NCI-H1694 (cell line): ENCODE measurements at regions not wholly inside any gene's neighbourhood (a gene's known extent, or its start where the extent isn't known, plus 50 kb on each side); places are given as distances from the start of the nearest gene placed in this dataset.

Experiments used
- DNase-seq: peaks from one replicate; lab custom pipeline; 2025; lab: John Stamatoyannopoulos, UW

DNA sequence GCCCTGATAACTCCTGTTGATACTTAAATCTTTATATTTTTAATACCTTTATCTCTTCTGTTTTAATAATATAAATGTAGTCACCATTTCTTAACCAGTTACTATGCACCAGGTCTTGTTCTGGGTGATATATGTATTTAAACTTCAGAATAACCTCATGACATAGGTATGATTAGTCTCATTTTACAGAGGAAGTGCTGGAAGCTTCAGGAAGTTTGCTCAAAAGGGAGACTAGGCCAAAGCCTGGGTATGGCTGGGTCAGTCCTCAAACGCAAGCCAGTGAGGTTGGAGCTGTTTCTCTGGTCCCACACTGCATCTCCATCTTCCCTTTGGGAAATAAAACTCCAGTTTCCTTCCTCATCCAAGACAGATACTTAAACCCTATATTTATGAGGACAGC lies 204.7 kb upstream of the TANK start:
- no peak for DNase-seq

DNA sequence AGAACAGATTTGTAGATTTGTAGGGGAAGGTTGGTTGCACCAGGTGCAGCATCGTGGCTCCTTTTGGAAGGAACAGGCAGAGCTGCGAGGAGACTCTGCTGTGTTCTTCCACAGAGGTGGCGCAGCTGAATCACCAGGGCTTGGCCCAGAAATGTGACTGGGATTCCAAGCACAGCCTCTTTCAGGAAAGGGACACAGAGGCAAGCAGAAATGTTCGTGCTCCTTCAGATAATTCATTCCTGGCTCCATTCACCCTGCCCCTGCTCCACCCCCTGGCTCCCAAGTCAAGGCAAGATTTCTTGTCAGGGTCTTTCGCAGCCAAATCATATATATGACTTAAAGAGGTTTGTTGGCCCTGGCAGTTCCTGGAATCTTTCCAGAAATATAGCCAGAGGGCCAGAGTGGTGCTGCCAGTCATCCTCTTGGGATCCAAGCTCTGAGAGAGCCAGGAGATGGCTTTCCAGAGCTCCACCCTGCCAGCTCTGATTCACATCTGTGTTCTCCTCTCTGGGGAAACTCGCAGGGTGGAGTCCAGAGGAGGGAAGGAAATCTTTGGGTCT lies 203.9 kb upstream of the TANK start:
- DNase-seq, result no peak

DNA sequence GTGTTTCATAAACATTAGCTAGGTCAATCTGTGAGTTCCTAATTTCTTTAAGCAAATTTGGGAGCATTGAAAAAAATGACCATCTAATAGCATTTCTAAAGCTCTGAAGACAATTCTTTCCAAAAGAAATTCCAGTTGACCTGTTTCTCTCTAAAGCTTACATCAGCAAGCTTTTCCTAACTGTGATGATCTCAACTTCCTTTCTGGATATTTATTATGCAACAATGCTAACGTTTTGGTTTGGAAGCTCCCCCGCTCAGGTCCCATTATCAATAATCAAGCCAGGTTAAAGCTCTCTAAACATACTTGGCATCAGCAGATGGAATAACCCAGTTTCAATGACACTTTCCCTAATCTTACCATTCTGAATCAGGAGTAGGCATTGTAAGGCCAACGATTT lies 196.3 kb upstream of the TANK start:
- DNase-seq, result no peak

DNA sequence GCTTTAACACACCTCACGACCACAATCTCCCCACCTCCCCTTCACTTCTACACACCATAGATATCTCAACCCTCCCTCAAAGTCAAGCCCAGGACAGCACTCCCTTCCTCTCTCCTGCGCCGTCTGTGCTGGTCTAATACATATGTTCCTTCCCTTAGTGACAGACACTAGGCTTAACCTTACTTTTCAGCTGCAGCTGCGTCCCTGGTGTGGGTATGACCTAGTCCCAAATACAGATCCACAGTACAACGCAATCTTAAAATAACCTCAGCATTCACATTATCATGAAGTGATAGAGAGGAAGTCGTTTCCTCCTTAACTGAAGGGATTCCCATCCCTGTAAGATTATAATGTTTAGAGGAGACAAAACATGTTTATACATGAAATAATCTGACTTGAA lies 192.7 kb upstream of the TANK start:
- no peak for DNase-seq

DNA sequence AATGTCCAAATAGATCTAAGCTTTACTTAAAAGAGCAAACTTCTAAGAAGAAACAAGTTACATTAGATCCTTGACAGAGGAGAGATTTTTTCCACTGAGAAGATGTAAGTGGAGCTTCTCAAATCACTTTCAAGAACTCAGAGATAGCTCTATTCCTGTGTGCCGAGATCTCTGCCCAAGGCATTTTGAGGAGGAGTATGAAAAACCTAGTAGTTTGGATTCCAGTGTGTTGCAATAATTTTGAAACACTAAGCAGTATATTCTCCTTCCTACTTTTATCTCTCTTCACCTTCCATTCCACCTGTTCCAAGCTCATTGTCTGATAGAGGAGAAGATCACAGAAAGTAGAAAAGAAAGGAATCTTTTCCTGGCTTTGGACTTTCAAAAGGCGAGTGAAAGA lies 192.0 kb upstream of the TANK start:
- DNase-seq, result no peak

DNA sequence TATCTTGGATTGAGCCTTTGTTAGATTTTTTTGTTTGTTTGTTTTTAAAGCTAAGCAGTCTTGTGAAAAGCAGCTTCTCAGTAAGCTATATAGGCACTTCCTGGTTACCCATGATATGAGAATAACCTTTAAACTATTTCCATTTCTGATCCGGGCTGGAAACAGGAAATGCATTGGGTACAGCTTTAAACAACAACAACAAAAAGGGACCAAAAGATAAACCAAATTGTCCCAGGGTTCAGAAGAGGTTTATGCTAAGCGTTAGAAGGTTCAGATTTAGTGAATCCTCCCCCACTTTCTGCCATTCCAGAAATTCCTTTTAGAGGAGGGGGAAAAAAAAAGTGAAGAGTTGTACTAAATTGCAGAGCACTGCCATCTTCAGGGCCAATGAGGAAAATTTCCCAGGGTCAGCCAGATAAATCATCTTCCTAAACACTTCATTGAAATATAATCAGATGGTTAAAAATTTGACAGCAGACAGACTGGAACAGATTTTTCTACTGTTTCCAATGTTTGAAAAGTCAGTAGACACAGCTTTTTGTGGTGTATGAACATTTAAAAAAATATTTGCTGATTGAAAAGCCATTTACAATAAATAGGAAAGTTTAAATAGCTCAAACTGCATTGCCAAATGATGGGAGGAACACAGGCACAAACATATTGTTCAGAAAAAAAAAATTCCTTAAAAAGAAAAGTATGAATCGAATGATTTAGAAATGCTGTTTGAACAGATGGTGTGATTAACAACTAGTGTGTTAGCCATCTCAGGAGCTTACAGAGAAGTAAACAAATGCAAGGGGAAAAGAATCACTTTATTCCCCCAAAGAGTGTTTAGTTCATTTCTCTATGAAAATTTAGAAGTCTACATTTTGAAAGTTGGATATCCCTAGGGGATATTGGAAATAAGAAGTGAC lies 189.9 kb upstream of the TANK start:
- peak; percentile 18 for DNase-seq

DNA sequence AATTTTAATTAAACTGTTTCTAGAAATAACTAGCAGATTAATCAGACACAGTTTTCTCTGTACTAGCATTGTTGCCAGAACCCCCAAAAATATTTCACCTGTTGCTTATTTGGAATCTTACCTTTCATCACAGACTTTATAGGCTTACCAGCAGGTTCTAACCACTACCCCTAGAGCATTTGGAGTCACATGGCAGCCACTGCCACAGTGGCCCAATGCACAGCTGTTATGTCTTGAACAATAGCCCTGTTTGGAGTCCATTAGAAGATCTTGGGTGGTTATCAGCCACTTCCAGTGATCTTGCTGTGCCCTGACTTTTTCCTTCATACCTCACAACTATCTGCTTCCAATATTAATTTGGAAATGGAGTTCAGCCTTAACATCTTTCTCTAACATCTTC lies 186.2 kb upstream of the TANK start:
- DNase-seq, result no peak

DNA sequence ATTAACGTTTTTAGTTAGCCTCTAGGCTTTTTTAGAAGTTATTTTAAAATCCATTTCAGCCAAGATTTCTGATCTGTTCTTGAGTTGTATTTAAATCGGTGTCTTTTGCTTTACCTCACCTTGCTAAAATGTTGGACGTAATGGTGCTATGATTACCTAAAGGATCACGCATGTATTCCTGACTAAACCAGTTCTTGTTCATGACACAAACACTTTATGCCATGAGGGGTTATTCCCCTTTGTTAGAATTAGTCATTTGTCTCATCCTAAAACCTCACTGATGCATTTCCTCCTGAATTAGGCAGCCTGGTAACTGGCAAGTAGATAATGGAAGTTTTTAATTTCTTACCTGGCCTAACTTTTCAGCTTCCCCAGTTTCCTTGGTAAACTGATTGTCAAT lies 185.4 kb upstream of the TANK start:
- no peak for DNase-seq

DNA sequence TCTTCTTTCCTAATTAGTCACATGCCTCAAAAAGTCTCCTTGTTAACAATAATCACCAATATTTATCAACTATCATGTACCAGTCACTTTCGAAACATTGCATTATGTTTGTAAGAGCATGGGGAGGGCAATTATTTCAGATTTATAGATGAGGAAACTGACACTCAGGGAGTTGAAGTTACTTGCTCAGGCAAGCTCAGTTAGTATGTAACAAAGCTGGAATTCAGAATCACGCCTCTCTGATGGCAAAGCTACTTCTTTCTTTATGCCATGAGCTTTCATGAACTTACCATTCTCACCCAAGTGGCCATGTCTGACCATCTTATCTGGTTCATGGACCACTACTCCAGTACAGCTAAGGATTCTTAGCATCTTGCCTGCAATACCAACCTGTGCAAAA lies 183.4 kb upstream of the TANK start:
- DNase-seq, result no peak

DNA sequence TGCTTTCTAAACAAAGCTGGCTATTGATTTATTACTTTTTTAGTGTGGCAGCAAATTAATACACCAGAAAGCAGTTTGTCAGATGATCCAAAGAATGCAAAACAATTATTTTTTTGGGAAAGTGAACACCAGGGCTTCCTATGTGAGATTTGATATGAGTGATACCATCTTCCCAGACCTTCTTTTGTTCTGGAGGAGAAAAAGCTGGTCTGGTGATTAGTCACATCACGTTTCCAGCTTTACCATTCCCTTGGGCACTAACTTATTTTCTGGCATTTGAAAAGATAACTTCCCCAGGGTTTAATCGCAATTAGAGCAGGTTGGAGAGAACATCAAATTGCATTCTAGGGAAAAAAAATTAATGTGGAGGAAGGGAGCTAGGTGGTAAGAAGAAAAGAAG lies 182.9 kb upstream of the TANK start:
- DNase-seq, result no peak

DNA sequence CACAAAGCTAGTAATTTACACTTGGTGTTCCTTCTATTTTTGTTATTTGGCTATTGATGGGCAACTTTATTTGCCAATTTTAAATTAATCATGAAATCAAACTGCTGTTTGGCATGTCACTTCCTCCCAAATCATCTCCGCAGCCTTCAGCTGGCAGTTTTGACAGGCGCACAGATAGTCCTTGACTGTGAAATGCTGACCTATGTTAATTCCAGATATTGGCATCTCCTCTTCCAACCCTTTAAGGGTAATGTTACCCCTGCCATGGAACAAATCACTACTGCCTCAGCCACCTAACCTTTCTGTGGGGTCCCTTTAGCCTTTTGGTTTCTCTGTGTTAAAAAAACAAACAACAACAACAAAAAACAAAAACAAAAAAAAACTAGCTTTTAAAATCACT lies 182.4 kb upstream of the TANK start:
- DNase-seq, result no peak

DNA sequence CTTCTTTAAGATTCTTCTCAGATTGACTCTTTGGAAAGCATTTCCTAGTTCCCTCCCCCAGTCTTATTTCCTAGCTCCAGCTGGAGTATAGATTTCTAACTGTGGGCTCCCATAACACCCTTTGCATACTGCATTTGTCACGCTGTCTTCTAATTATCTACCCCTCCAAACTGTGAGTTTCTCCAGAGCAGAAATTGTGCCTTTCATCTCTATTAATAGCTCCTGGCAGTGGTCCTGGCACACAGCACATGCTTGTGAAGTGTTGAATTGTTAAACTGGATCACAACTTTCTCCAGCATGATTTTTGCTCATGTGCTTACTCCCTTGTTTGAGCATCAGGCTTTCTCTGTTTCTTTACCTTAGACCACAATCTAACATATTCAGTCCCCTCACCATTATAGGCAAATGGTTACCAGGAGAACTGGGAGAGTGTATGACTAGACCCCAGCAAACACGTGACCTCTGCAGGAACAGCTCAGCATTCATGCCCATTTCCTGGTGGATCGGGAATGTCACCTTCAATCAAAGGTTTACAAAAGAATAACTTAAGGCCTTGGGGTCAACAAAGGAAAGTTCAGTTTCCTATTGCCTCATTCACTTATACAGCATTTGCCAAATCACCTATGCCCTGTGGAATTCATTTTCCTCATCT lies 175.7 kb upstream of the TANK start:
- no peak for DNase-seq

DNA sequence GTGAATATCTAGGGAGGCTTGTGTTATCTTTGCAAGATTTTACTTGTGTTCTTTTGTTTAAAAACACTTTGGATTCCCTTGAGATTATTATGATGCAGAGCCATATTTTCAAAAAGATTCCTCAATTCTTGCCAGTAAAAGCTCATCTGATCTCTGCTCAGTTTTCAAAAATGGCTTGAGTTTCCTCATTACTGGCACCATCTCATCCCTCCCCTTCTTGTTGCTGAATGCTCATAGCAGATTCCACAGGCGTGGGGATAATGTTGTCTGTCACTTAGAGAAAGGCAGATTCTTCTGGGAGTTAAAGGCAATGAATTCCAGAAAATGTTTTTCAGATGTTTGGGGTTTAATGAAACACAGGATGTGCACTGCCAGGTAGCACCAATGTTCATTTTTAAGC lies 170.4 kb upstream of the TANK start:
- DNase-seq, result no peak

DNA sequence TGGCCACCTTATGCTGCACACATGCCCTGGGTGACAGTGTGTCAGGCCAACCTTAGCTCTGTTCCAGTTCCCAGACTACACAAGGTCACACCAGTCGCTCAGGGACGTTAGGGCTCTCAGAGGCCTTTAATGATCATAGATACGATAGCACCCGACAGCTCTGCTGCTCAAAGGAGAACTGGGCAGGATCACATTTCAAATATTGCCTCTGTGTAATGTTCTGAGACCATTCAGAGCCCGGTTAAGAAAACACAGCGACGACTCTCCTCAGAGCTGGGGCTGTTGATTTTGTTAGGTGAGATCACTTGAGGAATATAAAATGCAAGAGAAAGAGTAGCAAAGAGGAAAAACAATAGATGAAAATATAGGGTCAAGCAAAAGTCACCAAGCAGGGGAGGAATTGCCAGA lies 166.6 kb upstream of the TANK start:
- DNase-seq, result no peak

DNA sequence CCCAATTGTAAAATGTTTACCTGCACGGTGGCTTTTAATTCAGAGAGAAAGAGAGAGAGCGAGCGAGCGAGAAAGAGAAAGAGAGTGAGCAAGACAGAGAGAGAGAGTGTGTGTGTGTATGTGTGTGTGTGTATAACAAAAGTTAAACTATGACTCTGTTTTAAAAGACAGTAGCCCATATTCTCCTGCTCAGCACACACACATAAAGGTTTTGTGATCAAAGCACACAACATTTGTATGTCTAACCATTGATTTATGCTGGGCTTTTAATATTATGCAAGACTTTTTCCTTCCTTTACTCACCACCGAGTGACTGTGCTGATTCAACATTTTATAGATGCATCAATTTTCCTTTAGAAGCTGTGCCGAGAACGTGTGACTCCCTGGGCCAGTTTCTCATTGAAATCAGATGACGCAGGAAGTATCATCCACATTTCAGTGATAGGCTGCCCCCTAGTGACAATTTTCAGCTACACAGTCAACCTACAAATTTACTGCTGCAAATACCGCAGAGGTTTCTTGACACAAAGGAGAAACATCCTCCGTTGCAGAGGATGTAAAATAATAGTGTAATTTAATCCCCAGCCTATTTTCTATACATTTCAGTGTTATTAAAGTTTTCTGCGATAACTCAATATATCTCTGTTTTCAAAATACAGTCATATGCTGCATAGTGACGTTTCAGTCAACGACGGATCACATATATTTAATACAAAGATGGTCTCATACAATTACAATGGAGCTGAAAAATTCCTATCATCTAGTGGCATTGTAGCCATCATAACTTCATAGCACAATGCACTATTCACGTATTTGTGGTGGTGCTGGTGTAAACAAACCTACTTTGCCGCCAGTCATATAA lies 165.9 kb upstream of the TANK start:
- DNase-seq, result peak; percentile 70

DNA sequence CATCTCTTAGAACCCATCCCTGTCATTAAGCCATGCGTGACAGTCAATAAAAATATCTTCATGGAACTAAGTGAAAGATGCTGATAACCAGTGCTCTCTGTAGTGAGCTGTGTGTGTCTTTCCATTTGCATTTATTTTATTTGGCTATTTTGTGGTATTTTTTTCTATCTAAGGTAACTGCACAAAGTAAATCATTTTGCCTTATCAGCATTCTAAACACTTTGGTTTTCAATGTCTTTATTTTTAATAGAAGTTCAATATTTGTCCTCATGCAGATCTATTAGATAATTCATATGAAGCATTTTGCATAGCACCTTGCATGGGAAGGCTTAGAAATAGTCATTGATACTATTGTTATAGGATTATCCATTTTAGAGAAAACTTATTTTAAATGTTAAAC lies 163.6 kb upstream of the TANK start:
- DNase-seq, result no peak

DNA sequence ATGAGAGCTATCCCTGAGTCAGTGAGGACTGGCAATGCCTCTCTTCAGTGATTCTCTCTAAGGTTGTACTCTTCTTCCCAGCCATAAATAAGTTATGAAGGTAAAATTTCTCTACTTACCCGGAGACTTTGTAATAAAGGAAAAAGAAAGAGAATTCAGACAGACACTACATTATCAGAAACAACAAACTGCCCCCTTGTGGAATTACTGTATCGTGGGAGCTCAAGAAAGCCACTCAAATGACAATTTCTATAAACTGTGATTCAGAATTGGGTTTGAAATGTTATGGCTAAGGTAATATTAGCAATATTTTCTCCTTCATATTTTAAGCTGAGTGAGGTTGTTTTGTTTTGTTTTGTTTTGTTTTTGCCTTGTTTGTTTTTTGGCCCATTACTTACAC lies 155.8 kb upstream of the TANK start:
- DNase-seq, result peak; percentile 3

DNA sequence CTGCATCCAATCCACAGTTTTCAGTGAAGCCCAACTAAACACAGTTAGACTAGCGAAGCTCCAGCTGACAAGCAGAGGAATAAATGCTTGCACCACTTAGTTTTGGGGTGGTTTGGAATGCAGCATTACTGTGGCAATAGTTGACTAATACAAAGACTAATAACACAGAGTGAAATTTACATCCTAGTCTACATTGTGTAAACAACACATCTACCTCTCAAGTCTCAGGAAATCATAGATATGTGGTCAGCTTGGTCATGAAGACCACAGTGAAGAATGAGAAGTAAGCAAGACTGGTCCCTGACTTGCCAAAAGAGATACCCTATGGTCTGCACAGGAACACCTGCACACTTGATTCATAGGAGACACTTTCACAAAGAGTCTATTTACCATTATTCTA lies 155.1 kb upstream of the TANK start:
- DNase-seq, result no peak

DNA sequence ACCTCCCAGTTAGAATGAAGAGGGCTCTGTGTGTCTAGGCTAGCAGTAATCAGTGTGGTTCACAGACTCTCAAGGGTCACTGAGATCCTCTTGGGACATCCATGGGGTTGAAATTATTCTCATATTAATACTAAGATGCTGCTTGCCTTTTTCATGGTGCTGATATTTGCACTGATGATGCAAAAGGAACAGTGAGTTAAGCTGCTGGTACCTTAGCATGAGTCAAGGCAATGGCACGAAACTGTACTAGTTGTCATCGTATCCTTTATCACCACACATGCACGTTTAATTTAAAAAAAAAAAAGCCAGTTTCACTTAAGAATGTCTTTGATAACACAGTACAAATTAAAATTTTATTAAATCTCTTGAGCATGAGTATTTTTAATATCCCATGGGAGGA lies 151.9 kb upstream of the TANK start:
- DNase-seq, result no peak

DNA sequence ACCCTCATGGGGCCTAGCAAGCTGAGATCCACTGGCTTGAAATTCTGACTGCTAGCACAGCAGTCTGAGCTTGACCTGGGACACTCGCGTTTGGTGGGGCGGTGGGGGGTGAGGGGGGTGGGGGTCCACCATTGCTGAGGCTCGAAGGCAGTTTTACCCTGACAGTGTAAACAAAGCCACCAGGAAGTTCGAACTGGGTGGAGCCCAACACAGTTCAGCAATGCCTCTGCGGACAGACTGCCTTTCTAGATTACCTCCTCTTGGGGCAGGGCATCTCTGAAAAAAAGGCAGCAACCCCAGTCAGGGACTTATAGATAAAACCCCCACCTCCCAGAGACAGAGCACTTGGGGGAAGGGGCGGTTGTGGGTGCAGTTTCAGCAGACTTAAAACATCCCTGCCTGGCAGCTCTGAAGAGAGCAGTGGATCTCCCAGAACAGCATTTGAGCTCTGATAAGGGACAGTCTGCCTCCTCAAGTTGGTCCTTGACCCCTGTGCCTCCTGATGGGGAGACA lies 149.7 kb upstream of the TANK start:
- no peak for DNase-seq

DNA sequence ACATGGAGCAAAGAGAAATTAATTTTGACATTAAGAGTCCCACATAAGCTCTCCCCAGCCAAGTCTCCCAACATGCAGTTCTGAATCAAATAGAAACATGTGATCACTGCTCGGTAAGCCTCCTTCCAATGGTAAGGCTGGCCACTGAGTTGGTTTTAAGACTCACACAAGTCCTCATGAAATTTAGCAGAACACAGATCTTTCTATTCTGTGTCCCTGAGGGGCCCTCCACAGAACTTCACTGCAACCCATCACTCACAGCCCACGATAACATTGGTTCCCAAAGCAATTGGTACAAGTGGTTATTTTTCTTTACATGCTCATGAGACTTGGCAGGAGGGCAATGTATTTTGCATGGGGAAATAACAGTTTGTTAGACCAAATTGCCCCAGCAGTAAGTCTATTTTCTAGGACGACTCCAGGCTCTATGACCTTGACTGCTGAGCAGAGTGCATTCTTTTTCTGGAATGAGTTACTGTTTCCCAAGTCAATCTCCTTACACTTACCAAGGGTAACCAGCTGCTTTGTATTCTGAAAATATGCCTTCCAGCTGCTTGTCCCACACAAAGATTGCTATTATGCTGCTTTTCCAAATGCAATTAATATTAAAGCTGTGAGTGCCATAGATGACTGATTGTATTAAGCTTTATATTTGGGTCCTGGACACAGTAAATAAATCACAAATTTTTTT lies 142.3 kb upstream of the TANK start:
- DNase-seq, result no peak

DNA sequence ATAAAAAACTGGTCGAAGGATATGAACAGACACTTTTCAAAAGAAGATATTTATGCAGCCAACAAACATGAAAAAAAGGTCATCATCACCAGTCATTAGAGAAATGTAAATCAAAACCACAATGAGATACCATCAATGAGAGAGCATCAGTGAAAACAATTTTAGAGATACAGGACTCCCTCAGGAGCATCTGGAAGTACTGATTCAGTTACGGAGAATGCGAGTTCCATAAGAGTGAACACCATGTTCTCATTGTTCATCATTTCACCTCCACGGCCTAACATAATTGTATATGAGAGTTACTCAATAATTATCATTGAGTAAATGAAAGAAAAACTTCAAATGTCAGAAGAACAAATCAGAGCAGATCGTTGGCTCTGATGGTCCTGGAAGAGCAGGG lies 140.9 kb upstream of the TANK start:
- no peak for DNase-seq
